Limb (tissue), 2 donors: ENCODE measurements at regions not wholly inside any gene's neighbourhood (a gene's known extent, or its start where the extent isn't known, plus 50 kb on each side); places are given as distances from the start of the nearest gene placed in this dataset.

Experiments used
- DNase-seq, 2 donors: peaks; one replicate each; pipeline ENCODE4 v3.0.0-alpha.2; 2016; ENCODE audit errors: extremely low spot score in 2 of 2

- no peak for DNase-seq
These were observed 251.7 kb downstream of the CYRIA start for GRCh38 chr2:16413947-16414346.

DNA sequence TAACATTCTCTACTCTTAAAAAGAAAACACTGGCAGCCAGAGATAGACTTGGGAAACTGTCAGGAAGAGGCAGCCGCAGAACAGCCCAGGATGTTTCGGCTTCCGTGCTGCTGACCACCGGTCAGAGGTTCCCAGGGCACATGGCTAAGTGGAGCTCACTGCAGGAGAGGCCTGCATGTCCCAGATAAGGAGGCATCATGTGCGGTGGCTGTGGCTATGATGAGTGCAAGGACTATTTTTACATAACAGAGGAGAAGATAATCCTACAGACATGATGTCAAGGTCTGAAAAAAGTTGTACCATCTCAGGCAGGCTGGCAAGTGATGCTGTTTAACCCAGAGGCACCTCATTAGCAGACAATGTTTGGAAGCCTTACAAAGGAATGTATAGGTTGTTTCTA is 252.3 kb downstream of the CYRIA start:
- no peak for DNase-seq

DNA sequence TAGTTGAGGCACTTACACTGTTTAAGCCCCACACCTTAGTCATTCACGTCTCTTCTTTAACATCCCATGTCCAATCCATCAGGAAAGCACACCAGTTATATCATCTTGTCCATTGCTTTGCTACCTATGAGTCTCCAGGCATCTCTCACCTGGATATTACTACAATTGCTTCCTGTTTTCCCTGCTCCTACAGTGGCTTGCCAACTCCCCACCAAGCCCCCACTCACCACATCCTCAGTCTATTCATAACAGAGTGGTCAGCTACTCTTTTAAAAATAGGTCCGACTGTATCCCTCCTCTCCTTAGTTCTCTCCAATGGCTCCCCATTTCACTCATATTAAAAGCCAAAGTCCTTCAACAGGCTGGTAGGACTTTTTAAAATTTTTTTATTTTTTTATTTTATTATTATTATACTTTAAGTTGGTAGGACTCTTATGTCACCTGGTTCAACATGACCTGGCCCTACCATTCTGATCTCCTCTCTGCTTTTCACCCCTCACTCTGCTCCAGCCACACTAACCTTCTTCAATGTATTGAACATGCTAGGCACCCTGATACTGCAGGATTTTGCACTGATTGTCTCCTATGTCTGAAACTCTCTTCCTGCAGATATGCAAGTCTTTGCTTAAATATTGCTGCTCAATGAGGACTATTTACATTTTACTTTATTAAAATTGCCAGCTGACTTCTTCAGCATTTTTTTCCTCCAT is 253.2 kb downstream of the CYRIA start:
- DNase-seq: no peak

DNA sequence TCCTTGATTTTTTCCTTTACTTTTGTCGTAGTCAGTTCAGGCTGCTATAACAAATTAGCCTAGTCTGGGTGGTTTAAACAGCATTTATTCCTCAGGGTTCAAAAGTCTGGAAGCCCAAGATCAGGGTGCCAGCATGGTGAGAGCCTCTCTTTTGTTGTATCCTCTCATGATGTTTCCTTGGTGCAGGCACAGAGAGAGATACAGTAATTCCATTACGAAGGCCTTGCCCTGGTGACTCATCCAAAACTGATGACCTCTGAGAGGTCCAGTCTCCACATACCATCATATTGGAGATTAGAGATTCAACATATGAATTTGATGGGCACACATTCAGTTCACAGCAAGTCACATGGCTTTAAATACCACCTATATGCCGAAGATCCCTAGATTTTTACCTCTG is 253.8 kb downstream of the CYRIA start:
- DNase-seq: no peak

- no peak for DNase-seq
These were observed 255.8 kb downstream of the CYRIA start for GRCh38 chr2:16409849-16410248.

- DNase-seq: no peak
These were observed 256.6 kb downstream of the CYRIA start for GRCh38 chr2:16409006-16409390.

DNA sequence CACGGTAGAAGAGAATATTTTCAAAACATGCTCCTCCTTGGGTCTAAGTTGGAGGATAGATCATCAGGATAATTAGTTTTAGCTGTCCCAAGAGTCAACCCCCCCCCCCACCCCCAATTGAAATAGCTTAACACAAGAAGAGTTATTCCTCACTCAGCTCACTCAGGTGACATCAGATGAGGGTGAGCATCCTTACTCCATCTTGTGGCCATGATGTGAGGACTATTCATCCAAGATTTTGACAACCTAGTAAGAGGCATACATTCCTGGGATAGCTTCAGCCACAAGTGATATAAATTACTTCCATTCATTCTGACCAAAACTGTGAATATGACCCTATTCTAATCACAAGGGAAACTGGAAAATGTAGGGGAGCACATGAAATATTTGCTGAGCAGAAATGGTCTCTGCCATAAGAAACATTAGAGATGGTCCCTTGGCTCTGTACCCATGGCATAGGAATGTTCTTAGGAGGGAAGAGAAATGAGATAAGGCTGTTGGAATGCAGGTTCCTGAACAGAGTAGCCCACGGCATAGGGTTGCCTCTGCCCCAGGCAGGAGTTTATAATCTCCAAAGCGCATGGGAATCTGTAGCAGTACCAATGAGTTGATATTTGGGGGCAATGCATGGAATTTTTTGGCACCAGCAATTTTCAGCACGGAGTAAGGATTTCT is 257.2 kb downstream of the CYRIA start:
- DNase-seq: no peak

DNA sequence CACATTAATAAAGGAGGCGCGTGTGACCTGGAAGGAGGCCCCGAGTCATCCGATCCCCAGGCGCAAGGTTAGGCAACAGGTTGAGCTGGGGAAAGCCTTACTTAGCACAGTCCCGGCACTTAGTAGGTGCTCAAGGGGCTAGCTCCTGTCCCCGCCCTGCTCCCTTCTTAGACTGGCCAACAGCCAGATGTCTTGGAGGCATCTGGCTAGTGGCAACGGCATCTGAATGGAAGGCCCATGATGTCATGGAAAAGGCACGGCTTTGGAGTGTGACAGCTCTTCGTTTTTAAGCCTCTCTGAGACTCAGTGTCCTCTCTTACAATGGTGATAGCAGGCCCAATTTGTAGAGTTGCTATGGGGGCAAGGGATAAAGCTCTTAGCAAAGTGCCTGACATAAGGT is 258.3 kb downstream of the CYRIA start:
- no peak for DNase-seq

GRCh38 chr2:16406496-16407289 is 258.9 kb downstream of the CYRIA start:
- DNase-seq: no peak

- no peak for DNase-seq
These were observed 260.1 kb downstream of the CYRIA start for GRCh38 chr2:16405551-16405950.

DNA sequence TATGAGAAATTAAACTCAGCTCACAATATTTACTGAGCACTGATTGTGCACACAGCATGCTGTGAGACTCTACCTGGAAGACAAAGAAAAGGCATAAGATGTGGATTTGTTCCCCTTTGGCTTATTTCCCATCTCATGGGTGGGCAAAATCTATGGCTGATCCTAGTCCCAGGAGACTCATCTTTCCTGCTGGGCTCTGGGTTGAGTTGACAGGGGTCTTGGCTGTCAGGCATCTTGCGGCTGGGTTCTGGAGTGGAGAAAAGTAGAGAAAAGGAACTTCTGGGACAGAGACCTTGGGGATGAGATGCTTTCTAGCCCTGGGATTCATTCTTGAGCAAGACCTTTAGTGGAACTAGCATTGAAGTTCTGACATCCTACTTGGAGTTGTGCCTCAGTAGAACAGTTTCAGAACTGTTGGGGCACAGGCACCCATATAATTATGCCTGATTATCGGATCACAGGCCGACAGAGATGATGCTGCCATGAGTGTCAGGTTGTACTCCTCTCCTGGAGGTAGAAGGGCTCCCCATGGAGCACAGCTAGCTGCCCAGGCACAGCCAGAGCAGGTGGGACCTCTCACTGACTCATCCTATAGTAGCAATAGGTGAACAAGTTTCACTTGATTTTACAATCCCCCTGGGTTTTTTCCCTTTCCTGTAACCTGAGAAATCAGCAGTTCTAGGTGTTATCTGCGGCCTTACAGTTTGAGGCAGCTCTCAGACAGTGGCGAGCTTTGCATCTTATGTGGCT is 260.9 kb downstream of the CYRIA start:
- DNase-seq: no peak

DNA sequence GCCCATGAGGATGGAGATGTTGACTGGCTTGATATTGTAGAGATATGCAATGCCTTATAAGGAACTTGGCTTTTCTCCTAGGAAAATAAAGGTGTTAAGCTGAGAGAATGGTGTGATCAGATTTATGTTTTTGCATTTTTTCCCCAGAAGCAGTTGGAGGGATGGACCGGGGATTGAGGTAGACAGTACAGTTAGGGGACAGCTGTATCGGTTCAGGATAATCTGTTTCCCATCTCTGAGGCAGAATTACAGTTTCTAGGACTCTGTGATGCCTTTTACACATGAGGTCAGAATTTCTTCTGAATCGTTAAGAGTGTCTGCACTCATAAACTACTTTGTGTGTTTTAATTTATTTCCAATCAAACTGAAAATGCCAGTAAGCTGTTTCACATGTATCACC is 261.5 kb downstream of the CYRIA start:
- DNase-seq: no peak

DNA sequence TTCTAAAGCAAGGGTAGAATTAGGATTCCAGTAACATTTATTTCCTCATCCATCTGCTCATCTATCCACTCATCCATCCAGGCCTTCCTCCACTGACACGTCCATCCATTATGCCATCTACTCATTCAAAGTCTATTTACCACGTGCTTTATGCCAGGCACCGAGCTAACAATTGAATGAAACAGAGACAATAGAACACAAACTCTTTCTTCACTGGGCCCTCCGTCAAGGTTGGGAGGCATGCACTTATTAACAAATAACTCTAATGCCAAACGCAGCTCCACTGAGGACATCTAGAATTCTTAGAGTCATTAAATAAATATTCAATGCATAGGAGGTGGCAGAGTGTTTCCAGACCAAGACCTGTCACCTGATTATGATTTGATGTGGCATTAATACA is 262.7 kb downstream of the CYRIA start:
- no peak for DNase-seq

DNA sequence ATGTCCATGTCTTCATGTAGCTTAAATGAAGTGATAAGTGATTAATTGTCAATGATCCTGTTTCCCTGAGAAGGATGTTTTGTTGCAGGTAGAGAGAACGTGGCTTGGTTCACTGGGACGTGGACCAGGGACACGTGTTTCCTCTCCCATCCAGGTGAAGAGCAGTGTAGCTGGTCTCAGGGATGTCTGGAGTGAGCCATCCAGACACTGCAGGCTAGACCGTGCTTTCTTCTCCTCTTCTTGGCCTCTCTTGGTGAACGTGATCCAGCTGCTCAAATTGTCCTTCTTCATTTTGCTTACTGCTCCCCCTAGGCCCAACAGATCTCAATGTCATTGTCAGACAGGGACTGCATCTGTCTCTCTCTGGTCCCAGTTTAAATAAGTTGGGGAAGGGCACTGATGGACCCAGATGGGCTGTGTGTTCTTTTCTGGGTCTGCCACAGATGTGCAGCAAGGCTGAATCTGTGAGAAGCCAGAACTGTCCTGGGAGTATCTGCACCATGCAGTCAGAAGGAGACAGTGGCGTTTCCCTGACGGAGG is 263.8 kb downstream of the CYRIA start:
- no peak for DNase-seq

DNA sequence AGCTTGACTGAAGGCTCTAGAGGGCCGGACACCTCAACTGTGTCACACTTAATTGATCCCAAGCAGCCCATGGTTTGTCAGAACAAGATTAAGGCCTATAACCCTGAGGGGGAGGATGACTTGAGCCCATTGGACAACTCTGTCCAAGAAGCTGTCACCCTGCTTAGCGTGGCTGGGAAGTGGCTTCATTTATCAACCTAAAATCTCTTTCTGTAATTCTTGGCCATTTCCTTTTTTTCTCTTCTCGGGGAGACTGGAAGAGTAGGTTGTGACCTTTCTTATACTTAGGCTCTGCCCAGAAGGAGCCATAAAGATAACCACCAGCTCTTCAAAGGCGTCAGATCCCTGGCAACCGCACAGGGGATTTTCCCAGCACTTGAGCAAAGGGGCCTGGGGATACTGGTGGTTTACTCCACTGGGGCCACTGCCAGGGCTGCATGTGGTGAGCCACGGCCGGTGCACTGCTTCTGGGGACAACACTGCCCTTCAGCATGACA is 265.5 kb downstream of the CYRIA start:
- DNase-seq: no peak

DNA sequence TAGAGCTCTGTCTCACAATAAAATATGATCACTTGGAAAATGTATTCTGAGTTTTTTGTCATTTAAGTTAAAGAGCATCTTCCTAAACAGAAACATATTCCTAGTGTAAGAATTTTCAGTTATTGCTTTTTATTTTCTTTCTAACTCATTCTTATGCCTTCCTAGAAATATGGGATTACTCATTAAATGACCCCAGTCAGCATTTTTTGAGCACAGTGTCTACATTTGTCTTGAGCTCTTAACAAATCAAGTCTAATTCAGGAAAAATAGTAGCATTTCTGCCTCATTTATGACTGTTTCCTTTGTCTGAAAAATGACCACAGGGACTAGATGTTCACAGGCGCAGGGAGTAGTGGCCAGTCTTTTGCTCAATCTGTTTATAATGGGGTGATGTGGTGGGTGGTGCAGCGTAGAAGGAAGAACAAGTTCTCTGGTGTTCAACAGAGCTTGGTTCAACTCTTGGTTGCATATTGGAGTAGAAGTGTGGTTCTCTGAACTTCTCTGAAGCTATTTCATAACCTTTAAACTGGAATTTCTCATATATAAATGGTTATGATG is 267.1 kb downstream of the CYRIA start:
- no peak for DNase-seq

GRCh38 chr2:16397681-16398475 is 267.8 kb downstream of the CYRIA start:
- DNase-seq: no peak

- no peak for DNase-seq
These were observed 268.6 kb downstream of the CYRIA start for GRCh38 chr2:16396986-16397385.

GRCh38 chr2:16396171-16396570 is 269.5 kb downstream of the CYRIA start:
- DNase-seq: no peak

GRCh38 chr2:16395601-16396000 is 270.0 kb downstream of the CYRIA start:
- no peak for DNase-seq
